ENCODE measurements at regions not wholly inside any gene's neighbourhood (a gene's known extent, or its start where the extent isn't known, plus 50 kb on each side); places are given as distances from the start of the nearest gene placed in this dataset.

- TF ChIP-seq GATAD2A (CRISPR knock-in tag; IDR thresholded peaks at IDR 0.05) (no peak), ATF6 (CRISPR knock-in tag; conservative IDR thresholded peaks at IDR 0.05) (no peak), RFXANK (CRISPR knock-in tag; IDR thresholded peaks at IDR 0.05) (no peak), NRL (CRISPR knock-in tag; IDR thresholded peaks at IDR 0.05; ENCODE audit: borderline replicate concordance) (no peak), CAMTA2 (CRISPR knock-in tag; IDR thresholded peaks at IDR 0.05; ENCODE audit: borderline replicate concordance) (no peak), ZNF24 (IDR thresholded peaks at IDR 0.05) (no peak), ZBTB3 (CRISPR knock-in tag; IDR thresholded peaks at IDR 0.05; ENCODE audit: borderline replicate concordance, low read depth) (no peak), HIC2 (CRISPR knock-in tag; IDR thresholded peaks at IDR 0.05; ENCODE audit: low read depth) (no peak), GFI1 (CRISPR knock-in tag; IDR thresholded peaks at IDR 0.05; ENCODE audit: borderline replicate concordance) (no peak), POLR2AphosphoS5 (IDR thresholded peaks at IDR 0.05; ENCODE audit: low read depth, low read length) (no peak), THYN1 (CRISPR knock-in tag; IDR thresholded peaks at IDR 0.05; ENCODE audit: borderline replicate concordance, low read depth) (no peak), CERS6 (CRISPR knock-in tag; IDR thresholded peaks at IDR 0.05) (no peak), NFIC (IDR thresholded peaks at IDR 0.05; ENCODE audit: low read length) (no peak), PHF8 (CRISPR knock-in tag; IDR thresholded peaks at IDR 0.05) (no peak), IRF2 (CRISPR knock-in tag; IDR thresholded peaks at IDR 0.05) (no peak), GPBP1L1 (CRISPR knock-in tag; IDR thresholded peaks at IDR 0.05) (no peak), HNF1A (IDR thresholded peaks at IDR 0.05; ENCODE audit: low read depth) (no peak), HNF1A (CRISPR knock-in tag; IDR thresholded peaks at IDR 0.05; ENCODE audit: borderline replicate concordance) (no peak), NKX3-1 (CRISPR knock-in tag; IDR thresholded peaks at IDR 0.05) (no peak)
These were observed 336.5 kb downstream of the MZT1 start (continued) for GRCh38 chr13:72390909-72391308.
